ENCODE measurements at regions not wholly inside any gene's neighbourhood (a gene's known extent, or its start where the extent isn't known, plus 50 kb on each side); places are given as distances from the start of the nearest gene placed in this dataset. TPM values are rescaled to one million over a fixed set of nuclear protein-coding genes. Genes with fewer than 3 reads are reported as not detected.

- H3K27me3 ChIP-seq (replicated peaks in 1 of 4; ENCODE audit: control extremely low read depth in 1 of 4, control insufficient read depth in 3 of 4, insufficient read depth in 4 of 4, low read length in 3 of 4), result peaks cover 0 to 13% (median 5%) of the 10 kb centered on the region in 4 experiments
- H3K4me1 ChIP-seq (ENCODE audit: control insufficient read depth in 2 of 2, insufficient read depth in 2 of 2, low read length in 2 of 2), result no peaks in the 10 kb centered on the region
- DNase-seq (no peak), ATAC-seq (ENCODE audit: low read depth) (no peak)
- Mint-ChIP-seq H3K9me3 (ENCODE audit: insufficient read depth) (peaks cover 5% of the 10 kb centered on the region), H3K4me3 (no peak overlapping the region), H3K27ac (no peak overlapping the region), H3K4me1 (no peaks in the 10 kb centered on the region), H3K27me3 (peaks cover 17% of the 10 kb centered on the region)
- H3K9ac ChIP-seq (ENCODE audit: low read length), result no peak overlapping the region
- no peak overlapping the region for H3K4me2 ChIP-seq (replicated peaks; ENCODE audit: low read depth, low read length, poor library complexity, severe bottlenecking)
- ChIA-PET POLR2A (no interaction called here), CTCF (interaction anchor here (0.9 to 1.0 kb wide), 2 partner anchors 25 to 223 kb away, joined by 3 read pairs; no protein-coding TSS in a partner anchor)
- H4K20me1 ChIP-seq (ENCODE audit: control insufficient read depth, insufficient read depth, low read length, poor library complexity, severe bottlenecking), result no peaks in the 10 kb centered on the region
- no peaks in the 10 kb centered on the region for H3K36me3 ChIP-seq (replicated peaks in 1 of 2; ENCODE audit: control extremely low read depth in 1 of 2, control insufficient read depth in 1 of 2, extremely low read depth in 1 of 2, insufficient read depth in 2 of 2, low read length in 1 of 2)
- intact Hi-C loops (cut with micrococcal nuclease), result no loop called here
- no peak overlapping the region for H3K27ac ChIP-seq (ENCODE audit: low read length in 2 of 2)
- H3K4me3 ChIP-seq (ENCODE audit: control extremely low read depth in 1 of 5, extremely low read depth in 1 of 5, insufficient read depth in 1 of 5, low read depth in 2 of 5, low read length in 4 of 5), result no peak overlapping the region
- peaks cover 0 to 2% (median 0%) of the 10 kb centered on the region in 3 donors for H3K9me3 ChIP-seq (ENCODE audit: control extremely low read depth in 1 of 3, control insufficient read depth in 2 of 3, insufficient read depth in 1 of 3, low read length in 2 of 3)
- no peak overlapping the region for H2AFZ ChIP-seq (ENCODE audit: insufficient read depth, low read depth, low read length, poor library complexity, severe bottlenecking)
- TF ChIP-seq CTCF (IDR thresholded peaks at IDR 0.05) (no peak), EZH2 (IDR thresholded peaks at IDR 0.05; ENCODE audit: borderline replicate concordance, insufficient read depth, low read depth, low read length, poor library complexity, severe bottlenecking) (no peak)
- no peaks in the 10 kb centered on the region for H3K79me2 ChIP-seq (ENCODE audit: control insufficient read depth, insufficient read depth, low read length)
These were observed 49.8 kb upstream of the ANO6 start for GRCh38 chr12:45166056-45166455.

Small RNA genes in the stretch of these regions (small RNA-seq; reads per million reads assigned to genes)
- gene RNA5SP361 (ENCODE audit: insufficient read length, low read depth, low replicate concordance), result not detected
